GM12801 (cell line): ENCODE measurements at regions not wholly inside any gene's neighbourhood (a gene's known extent, or its start where the extent isn't known, plus 50 kb on each side); places are given as distances from the start of the nearest gene placed in this dataset.

ENCODE experiments used
- TF ChIP-seq, protein P1 (sequence below): IDR thresholded peaks from one replicate; pipeline ENCODE4 v1.5.1; 2011; ENCODE audit warnings: control low read depth; ENCODE audit not compliant: insufficient read length; ENCODE audit errors: extremely low read depth

DNA sequence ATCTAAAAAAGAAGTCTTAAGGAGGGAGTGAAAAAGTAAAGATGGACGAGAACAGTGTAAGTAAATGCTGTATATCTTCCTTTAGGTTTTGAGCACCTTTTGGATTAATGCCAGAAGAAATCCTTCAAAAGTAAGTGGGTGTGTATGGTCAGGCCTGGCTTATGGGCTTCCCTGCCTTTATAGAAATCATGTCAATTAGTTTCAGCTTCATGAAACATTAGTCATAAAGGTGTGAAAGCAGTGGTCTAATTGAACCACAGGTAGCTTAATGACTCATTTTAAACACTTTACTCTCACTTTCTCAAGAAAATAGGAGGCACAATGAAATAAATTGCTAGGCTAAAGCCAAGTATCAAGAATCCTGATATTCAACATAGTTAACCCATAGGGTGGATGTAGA is 467.4 kb upstream of the DPPA4 start:
- TF ChIP-seq, protein P1, sequence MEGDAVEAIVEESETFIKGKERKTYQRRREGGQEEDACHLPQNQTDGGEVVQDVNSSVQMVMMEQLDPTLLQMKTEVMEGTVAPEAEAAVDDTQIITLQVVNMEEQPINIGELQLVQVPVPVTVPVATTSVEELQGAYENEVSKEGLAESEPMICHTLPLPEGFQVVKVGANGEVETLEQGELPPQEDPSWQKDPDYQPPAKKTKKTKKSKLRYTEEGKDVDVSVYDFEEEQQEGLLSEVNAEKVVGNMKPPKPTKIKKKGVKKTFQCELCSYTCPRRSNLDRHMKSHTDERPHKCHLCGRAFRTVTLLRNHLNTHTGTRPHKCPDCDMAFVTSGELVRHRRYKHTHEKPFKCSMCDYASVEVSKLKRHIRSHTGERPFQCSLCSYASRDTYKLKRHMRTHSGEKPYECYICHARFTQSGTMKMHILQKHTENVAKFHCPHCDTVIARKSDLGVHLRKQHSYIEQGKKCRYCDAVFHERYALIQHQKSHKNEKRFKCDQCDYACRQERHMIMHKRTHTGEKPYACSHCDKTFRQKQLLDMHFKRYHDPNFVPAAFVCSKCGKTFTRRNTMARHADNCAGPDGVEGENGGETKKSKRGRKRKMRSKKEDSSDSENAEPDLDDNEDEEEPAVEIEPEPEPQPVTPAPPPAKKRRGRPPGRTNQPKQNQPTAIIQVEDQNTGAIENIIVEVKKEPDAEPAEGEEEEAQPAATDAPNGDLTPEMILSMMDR, result no peak

DNA sequence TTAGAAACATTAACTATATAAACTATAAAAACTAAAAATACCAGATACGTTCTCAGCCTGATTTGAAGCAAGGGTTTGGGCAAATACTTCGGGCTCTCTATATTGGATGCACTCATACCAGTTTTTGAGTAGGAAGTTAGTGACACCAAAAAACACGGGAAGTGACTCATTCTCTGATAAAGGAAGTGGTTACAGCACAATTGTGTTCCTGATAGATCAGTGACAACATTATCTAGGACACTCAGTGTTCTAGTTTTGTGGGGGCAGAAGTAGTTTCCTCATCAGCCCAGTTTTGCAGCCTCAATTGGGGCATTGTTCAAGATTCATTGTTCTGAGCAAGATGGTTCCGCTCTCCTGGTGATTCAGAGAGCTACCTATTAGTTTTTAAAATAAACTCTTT is 469.6 kb upstream of the DPPA4 start:
- TF ChIP-seq, protein P1, result no peak

DNA sequence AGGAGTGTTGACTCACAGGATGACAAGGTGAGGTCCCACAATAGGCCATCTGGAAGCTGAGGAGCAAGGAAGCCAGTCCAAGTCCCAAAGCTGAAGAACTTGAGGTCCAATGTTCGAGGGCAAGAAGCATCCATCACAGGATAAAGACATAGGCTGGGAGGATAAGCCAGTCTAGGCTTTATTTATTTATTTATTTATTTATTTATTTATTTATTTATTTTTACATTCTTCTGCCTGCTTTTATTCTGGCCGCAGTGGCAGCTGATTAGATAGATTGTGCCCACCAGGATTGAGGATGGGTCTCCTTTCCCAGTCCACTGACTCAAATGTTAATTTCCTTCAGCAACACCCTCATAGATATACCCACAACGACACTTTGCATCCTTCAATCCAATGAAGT is 472.2 kb upstream of the DPPA4 start:
- TF ChIP-seq, protein P1, result no peak

DNA sequence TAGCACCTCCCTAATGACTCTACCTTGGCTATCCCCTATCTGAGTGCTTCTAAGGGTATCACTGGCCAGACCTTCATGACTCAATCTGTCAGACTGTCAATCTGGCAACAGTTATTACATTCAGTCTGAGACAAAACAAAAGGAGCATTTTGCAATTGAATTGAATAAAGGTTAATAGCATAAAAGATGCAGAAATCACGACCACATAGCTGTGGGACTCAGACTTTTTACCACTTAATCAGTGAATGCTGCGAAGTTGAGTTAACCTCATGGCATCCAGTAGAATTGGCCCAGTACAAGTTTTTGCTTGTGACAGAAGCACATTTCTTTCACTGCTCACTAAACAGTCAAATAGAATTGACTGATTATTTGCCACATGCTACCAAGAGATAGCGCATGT is 480.7 kb upstream of the DPPA4 start:
- TF ChIP-seq, protein P1, result no peak

DNA sequence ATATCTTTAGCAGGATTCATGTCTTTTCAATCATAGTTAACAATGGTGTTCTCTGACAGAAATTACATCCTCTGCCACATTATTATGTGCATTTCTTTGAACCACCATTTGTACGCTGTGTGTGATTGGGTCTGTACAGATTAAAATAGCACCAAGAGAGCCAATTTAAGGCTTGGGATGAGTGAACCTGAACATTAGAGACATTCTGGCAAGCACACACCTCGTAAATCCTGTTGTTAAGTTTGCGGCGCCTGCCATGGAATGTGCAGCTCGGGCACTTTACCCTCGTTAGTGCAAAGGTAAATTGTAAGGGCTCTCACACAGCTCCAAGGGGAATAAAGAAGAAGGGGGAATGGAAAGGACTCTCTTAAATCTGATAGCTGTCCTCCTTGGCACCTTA is 482.4 kb upstream of the DPPA4 start:
- TF ChIP-seq, protein P1, result no peak

DNA sequence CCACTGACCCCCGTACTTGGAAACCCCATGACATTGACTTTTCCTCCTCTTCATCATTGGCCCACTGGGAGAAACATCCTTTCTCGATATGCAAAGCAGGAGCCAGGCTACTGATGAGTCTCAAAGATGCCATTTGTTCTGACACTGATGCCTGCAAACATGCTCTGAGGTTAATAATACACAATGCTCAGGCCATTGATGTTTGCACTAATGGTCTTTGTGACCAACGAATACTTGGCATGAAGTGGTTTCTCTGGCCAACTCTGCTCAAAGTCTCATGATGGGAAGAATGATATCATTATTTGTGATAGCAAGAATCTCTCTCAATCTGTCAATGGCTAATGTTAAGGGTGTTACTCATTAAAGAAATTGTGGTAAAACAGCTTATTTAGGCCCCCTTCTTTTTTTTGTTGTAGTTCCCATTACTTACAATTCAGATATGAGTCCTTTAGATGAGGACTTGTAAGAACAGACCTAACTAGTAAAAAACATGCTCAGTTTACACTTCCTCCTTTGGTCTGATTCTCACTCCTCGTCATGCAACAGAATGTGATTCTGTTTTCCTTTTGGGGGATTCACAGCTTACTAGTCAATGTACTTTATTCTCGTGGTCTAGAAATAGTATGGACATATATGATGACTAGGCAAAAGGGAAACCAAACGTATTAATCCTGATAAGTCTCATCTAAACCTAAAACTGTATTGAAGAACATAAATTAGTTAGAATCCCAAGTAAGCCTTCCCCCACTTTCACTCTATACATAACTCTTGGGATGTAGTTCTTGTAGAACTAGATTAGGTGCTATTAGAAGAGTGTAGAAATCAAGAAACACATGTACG is 488.8 kb upstream of the DPPA4 start:
- TF ChIP-seq, protein P1, result no peak

DNA sequence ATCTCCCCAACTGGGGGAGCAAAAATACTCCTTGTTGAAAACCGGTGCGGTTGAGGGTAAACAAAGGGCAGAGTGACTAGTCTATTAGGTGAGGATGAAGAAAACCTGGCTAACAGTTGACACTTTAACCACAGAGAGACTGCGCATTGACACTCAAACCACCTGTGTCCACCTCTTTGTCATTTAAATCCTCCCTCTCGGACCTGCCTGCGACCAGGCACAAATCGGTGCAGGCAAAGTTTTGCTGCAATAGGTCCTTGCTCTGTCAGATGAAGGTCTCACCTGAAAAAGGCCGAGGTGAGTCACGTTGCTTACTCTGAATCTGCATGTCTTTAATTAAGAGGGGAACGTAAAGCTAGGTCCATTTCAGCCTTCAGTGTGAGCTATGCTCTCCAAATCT is 494.1 kb upstream of the DPPA4 start:
- TF ChIP-seq, protein P1, result no peak
